H1 (cell line): ENCODE measurements at regions not wholly inside any gene's neighbourhood (a gene's known extent, or its start where the extent isn't known, plus 50 kb on each side); places are given as distances from the start of the nearest gene placed in this dataset.

ENCODE experiments used
- HDAC2 ChIP-seq, 2 experiments: fragments of 300-600 bp in 1 of 2; sonication (generic) in 1 of 2; IDR thresholded peaks; 2 replicates each; pipeline ENCODE4 v1.6.1; 2011 to 2012; ENCODE audit warnings: low read depth in 2 of 2, low read length in 2 of 2, mild to moderate bottlenecking in 2 of 2, moderate library complexity in 2 of 2, borderline replicate concordance in 1 of 2, inconsistent platforms in 1 of 2
- TAF7 ChIP-seq: optimal IDR thresholded peaks from 2 replicates; pipeline ENCODE3; 2011; ENCODE audit warnings: low read depth, mild to moderate bottlenecking, inconsistent platforms, low read length, moderate library complexity, borderline replicate concordance
- TF ChIP-seq, protein P1 (sequence below): IDR thresholded peaks from 2 replicates; pipeline ENCODE4 v1.6.1; 2011; ENCODE audit warnings: low read length, improper control_type of control experiment

DNA sequence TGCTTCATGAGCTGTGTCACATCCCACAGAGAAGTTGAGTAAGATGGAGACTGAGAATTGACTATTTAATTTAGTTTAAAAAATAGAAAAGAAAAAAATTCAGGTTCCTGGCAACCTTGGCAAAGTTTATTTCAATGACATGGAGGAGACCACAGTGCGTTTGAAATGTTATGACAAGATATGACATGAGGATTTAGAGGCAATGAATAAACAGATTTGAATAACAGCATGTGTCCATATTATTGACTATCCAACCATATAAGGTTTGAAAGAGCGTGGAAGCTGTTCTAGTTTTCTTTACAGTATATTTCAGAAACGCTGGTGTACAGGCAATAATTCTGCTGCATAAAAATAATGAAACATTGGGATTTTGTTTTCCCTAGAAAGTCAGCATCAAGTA is 303.9 kb downstream of the SMOC2 start (continued):
- TF ChIP-seq HDAC2 (IDR thresholded peaks at IDR 0.05; ENCODE audit: borderline replicate concordance in 1 of 2, low read depth in 2 of 2, low read length in 2 of 2) (no peak), TAF7 (no peak)
- TF ChIP-seq, protein P1, sequence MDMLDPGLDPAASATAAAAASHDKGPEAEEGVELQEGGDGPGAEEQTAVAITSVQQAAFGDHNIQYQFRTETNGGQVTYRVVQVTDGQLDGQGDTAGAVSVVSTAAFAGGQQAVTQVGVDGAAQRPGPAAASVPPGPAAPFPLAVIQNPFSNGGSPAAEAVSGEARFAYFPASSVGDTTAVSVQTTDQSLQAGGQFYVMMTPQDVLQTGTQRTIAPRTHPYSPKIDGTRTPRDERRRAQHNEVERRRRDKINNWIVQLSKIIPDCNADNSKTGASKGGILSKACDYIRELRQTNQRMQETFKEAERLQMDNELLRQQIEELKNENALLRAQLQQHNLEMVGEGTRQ: no peak
